ENCODE measurements at regions not wholly inside any gene's neighbourhood (a gene's known extent, or its start where the extent isn't known, plus 50 kb on each side); places are given as distances from the start of the nearest gene placed in this dataset.

DNA sequence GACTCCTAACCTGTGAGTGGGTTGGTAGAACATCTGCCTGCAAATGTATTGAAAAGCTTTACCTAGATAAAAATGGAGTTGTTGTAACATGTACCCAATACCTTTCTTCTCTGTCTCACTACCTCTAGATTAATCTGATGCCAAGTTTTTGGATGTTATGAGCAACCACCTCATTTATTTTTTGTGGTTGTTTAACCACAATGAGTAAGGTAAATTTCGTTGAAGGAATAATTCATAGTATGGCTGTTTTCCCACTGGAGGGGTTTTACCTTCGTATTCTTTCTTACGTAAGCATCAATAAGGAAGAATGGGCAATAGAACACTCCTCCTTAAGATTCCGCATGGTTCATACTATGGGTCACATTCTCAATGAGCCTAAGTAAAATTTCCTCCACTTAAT, 165.4 kb downstream of the CDH26 start:
- Histone ChIP-seq H3K9me2 (replicated peaks; ENCODE audit: low read length) (no peaks in the 10 kb centered on the region), H3K9ac (ENCODE audit: low read length) (no peak overlapping the region), H3K4me3 (ENCODE audit: low read length) (no peak overlapping the region), H2AFZ (ENCODE audit: low read length) (no peak overlapping the region), H3K79me2 (ENCODE audit: low read length) (no peaks in the 10 kb centered on the region), H3F3A (ENCODE audit: low read length, unreplicated experiment) (no peaks in the 10 kb centered on the region), H3K4me2 (ENCODE audit: low read length) (no peak overlapping the region), H3K27ac (ENCODE audit: low read length) (no peak overlapping the region), H3K9me3 (ENCODE audit: low read length) (no peaks in the 10 kb centered on the region), H3K27me3 (ENCODE audit: low read length) (peaks cover 80% of the 10 kb centered on the region), H3K36me3 (ENCODE audit: low read depth, low read length) (no peaks in the 10 kb centered on the region), H3K4me1 (ENCODE audit: insufficient read depth, low read length) (no peaks in the 10 kb centered on the region), H4K20me1 (ENCODE audit: low read length) (no peaks in the 10 kb centered on the region)
- POLR2A ChIA-PET (ENCODE audit: unreplicated experiment), result no interaction called here
- DNase-seq (peak; percentile 12), ATAC-seq (no peak)
- CTCF ChIA-PET, result no interaction called here
- TF ChIP-seq EZH2 (IDR thresholded peaks at IDR 0.05; ENCODE audit: low read length, unreplicated experiment) (no peak), EZH2phosphoT487 (IDR thresholded peaks at IDR 0.05; ENCODE audit: borderline replicate concordance, low read length) (no peak)
- TF ChIP-seq, protein P1, sequence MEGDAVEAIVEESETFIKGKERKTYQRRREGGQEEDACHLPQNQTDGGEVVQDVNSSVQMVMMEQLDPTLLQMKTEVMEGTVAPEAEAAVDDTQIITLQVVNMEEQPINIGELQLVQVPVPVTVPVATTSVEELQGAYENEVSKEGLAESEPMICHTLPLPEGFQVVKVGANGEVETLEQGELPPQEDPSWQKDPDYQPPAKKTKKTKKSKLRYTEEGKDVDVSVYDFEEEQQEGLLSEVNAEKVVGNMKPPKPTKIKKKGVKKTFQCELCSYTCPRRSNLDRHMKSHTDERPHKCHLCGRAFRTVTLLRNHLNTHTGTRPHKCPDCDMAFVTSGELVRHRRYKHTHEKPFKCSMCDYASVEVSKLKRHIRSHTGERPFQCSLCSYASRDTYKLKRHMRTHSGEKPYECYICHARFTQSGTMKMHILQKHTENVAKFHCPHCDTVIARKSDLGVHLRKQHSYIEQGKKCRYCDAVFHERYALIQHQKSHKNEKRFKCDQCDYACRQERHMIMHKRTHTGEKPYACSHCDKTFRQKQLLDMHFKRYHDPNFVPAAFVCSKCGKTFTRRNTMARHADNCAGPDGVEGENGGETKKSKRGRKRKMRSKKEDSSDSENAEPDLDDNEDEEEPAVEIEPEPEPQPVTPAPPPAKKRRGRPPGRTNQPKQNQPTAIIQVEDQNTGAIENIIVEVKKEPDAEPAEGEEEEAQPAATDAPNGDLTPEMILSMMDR (conservative IDR thresholded peaks at IDR 0.05; ENCODE audit: low read depth, low read length), result no peak
- intact Hi-C loops (cut with micrococcal nuclease), result no loop called here
- BruUV-seq (replicated peaks), result no TSS peak

GRCh38 chr20:60124776-60125381, 166.7 kb downstream of the CDH26 start:
- H4K20me1 ChIP-seq (ENCODE audit: low read length), result no peaks in the 10 kb centered on the region
- CTCF ChIA-PET, result interaction anchor here (0.6 kb wide), 1 partner anchor 553 kb away, joined by 3 read pairs; no protein-coding TSS in a partner anchor
- no peak for ATAC-seq

GRCh38 chr20:60125513-60125912, 167.3 kb downstream of the CDH26 start:
- Histone ChIP-seq H3K36me3 (ENCODE audit: low read depth, low read length) (no peaks in the 10 kb centered on the region), H3K4me2 (ENCODE audit: low read length) (no peak overlapping the region), H3K27me3 (ENCODE audit: low read length) (peaks cover 62% of the 10 kb centered on the region), H3K4me1 (ENCODE audit: insufficient read depth, low read length) (no peaks in the 10 kb centered on the region), H2AFZ (ENCODE audit: low read length) (no peak overlapping the region), H4K20me1 (ENCODE audit: low read length) (no peaks in the 10 kb centered on the region), H3K9me3 (ENCODE audit: low read length) (no peaks in the 10 kb centered on the region), H3F3A (ENCODE audit: low read length, unreplicated experiment) (no peaks in the 10 kb centered on the region), H3K4me3 (ENCODE audit: low read length) (no peak overlapping the region), H3K9ac (ENCODE audit: low read length) (no peak overlapping the region), H3K79me2 (ENCODE audit: low read length) (no peaks in the 10 kb centered on the region), H3K27ac (ENCODE audit: low read length) (no peak overlapping the region), H3K9me2 (replicated peaks; ENCODE audit: low read length) (no peaks in the 10 kb centered on the region)
- BruUV-seq (replicated peaks), result no TSS peak
- CTCF ChIA-PET, result no interaction called here
- ATAC-seq (no peak), DNase-seq (no peak)
- intact Hi-C loops (cut with micrococcal nuclease), result no loop called here
- TF ChIP-seq, protein P1 (conservative IDR thresholded peaks at IDR 0.05; ENCODE audit: low read depth, low read length), result no peak
- TF ChIP-seq EZH2 (IDR thresholded peaks at IDR 0.05; ENCODE audit: low read length, unreplicated experiment), result no peak
- TF ChIP-seq EZH2phosphoT487 (IDR thresholded peaks at IDR 0.05; ENCODE audit: borderline replicate concordance, low read length), result no peak
- POLR2A ChIA-PET (ENCODE audit: unreplicated experiment), result no interaction called here

More at GRCh38 chr20:60124776-60125381, 166.7 kb downstream of the CDH26 start:
- Histone ChIP-seq H3K9ac (ENCODE audit: low read length) (no peak overlapping the region), H3K4me3 (ENCODE audit: low read length) (no peak overlapping the region), H3K36me3 (ENCODE audit: low read depth, low read length) (no peaks in the 10 kb centered on the region), H3K27ac (ENCODE audit: low read length) (no peak overlapping the region), H2AFZ (ENCODE audit: low read length) (no peak overlapping the region), H3K9me3 (ENCODE audit: low read length) (no peaks in the 10 kb centered on the region), H3K4me2 (ENCODE audit: low read length) (no peak overlapping the region), H3K4me1 (ENCODE audit: insufficient read depth, low read length) (no peaks in the 10 kb centered on the region), H3F3A (ENCODE audit: low read length, unreplicated experiment) (no peaks in the 10 kb centered on the region), H3K27me3 (ENCODE audit: low read length) (peaks cover 67% of the 10 kb centered on the region), H3K79me2 (ENCODE audit: low read length) (no peaks in the 10 kb centered on the region), H3K9me2 (replicated peaks; ENCODE audit: low read length) (no peaks in the 10 kb centered on the region)
- TF ChIP-seq, protein P1 (conservative IDR thresholded peaks at IDR 0.05; ENCODE audit: low read depth, low read length), result no peak
- intact Hi-C loops (cut with micrococcal nuclease), result no loop called here
- DNase-seq, result no peak
- no TSS peak for BruUV-seq (replicated peaks)
- POLR2A ChIA-PET (ENCODE audit: unreplicated experiment), result no interaction called here
